ENCODE measurements at regions not wholly inside any gene's neighbourhood (a gene's known extent, or its start where the extent isn't known, plus 50 kb on each side); places are given as distances from the start of the nearest gene placed in this dataset.

DNA sequence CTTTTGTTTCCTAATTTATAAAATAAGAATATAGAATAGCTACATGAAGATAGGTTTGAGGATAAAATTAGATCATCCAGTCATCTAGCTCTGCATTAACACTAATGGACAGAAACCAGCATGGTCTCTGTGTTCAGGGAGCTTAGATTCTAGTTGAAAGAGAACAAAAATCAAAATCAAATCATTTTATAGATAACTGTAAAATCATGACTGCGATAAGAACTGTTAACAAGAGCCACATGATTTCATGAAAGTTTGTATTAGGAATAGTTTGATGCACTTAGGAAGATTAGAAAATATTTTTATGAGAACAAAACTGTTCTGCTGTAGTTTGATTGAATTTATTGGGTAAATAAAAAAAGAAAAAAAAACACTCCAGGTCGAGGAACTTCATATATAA lies 1074.7 kb downstream of the MAT2B start:
- no peak overlapping the region for H3K27ac Mint-ChIP-seq
- no peaks in the 10 kb centered on the region for H3K36me3 Mint-ChIP-seq
- DNase-seq (ENCODE audit: low spot score) (no peak), ATAC-seq (no peak)
- CTCF ChIA-PET, result no interaction called here
- no peaks in the 10 kb centered on the region for H3K4me1 Mint-ChIP-seq
- H3K4me3 Mint-ChIP-seq, result no peak overlapping the region
- TF ChIP-seq, protein P1, sequence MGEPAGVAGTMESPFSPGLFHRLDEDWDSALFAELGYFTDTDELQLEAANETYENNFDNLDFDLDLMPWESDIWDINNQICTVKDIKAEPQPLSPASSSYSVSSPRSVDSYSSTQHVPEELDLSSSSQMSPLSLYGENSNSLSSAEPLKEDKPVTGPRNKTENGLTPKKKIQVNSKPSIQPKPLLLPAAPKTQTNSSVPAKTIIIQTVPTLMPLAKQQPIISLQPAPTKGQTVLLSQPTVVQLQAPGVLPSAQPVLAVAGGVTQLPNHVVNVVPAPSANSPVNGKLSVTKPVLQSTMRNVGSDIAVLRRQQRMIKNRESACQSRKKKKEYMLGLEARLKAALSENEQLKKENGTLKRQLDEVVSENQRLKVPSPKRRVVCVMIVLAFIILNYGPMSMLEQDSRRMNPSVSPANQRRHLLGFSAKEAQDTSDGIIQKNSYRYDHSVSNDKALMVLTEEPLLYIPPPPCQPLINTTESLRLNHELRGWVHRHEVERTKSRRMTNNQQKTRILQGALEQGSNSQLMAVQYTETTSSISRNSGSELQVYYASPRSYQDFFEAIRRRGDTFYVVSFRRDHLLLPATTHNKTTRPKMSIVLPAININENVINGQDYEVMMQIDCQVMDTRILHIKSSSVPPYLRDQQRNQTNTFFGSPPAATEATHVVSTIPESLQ (CRISPR knock-in tag; IDR thresholded peaks at IDR 0.05), result no peak
- TF ChIP-seq, protein P2, sequence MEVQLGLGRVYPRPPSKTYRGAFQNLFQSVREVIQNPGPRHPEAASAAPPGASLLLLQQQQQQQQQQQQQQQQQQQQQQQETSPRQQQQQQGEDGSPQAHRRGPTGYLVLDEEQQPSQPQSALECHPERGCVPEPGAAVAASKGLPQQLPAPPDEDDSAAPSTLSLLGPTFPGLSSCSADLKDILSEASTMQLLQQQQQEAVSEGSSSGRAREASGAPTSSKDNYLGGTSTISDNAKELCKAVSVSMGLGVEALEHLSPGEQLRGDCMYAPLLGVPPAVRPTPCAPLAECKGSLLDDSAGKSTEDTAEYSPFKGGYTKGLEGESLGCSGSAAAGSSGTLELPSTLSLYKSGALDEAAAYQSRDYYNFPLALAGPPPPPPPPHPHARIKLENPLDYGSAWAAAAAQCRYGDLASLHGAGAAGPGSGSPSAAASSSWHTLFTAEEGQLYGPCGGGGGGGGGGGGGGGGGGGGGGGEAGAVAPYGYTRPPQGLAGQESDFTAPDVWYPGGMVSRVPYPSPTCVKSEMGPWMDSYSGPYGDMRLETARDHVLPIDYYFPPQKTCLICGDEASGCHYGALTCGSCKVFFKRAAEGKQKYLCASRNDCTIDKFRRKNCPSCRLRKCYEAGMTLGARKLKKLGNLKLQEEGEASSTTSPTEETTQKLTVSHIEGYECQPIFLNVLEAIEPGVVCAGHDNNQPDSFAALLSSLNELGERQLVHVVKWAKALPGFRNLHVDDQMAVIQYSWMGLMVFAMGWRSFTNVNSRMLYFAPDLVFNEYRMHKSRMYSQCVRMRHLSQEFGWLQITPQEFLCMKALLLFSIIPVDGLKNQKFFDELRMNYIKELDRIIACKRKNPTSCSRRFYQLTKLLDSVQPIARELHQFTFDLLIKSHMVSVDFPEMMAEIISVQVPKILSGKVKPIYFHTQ (CRISPR knock-in tag; IDR thresholded peaks at IDR 0.05), result no peak
- TF ChIP-seq, protein P3, sequence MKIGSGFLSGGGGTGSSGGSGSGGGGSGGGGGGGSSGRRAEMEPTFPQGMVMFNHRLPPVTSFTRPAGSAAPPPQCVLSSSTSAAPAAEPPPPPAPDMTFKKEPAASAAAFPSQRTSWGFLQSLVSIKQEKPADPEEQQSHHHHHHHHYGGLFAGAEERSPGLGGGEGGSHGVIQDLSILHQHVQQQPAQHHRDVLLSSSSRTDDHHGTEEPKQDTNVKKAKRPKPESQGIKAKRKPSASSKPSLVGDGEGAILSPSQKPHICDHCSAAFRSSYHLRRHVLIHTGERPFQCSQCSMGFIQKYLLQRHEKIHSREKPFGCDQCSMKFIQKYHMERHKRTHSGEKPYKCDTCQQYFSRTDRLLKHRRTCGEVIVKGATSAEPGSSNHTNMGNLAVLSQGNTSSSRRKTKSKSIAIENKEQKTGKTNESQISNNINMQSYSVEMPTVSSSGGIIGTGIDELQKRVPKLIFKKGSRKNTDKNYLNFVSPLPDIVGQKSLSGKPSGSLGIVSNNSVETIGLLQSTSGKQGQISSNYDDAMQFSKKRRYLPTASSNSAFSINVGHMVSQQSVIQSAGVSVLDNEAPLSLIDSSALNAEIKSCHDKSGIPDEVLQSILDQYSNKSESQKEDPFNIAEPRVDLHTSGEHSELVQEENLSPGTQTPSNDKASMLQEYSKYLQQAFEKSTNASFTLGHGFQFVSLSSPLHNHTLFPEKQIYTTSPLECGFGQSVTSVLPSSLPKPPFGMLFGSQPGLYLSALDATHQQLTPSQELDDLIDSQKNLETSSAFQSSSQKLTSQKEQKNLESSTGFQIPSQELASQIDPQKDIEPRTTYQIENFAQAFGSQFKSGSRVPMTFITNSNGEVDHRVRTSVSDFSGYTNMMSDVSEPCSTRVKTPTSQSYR (CRISPR knock-in tag; IDR thresholded peaks at IDR 0.05), result no peak
- TF ChIP-seq NFYB (CRISPR knock-in tag; conservative IDR thresholded peaks at IDR 0.05; ENCODE audit: low read depth) (no peak), GRHL2 (CRISPR knock-in tag; IDR thresholded peaks at IDR 0.05; ENCODE audit: insufficient replicate concordance, severe bottlenecking) (no peak), NR2C2 (CRISPR knock-in tag; IDR thresholded peaks at IDR 0.05) (no peak), ZNF423 (CRISPR knock-in tag; IDR thresholded peaks at IDR 0.05) (no peak), SOX15 (CRISPR knock-in tag; IDR thresholded peaks at IDR 0.05) (no peak), CREB1 (CRISPR knock-in tag; IDR thresholded peaks at IDR 0.05) (no peak), ZNF219 (CRISPR knock-in tag; IDR thresholded peaks at IDR 0.05; ENCODE audit: borderline replicate concordance) (no peak)
- TF ChIP-seq, protein P4, sequence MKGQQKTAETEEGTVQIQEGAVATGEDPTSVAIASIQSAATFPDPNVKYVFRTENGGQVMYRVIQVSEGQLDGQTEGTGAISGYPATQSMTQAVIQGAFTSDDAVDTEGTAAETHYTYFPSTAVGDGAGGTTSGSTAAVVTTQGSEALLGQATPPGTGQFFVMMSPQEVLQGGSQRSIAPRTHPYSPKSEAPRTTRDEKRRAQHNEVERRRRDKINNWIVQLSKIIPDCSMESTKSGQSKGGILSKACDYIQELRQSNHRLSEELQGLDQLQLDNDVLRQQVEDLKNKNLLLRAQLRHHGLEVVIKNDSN (CRISPR knock-in tag; IDR thresholded peaks at IDR 0.05), result no peak
- TF ChIP-seq, protein P5, sequence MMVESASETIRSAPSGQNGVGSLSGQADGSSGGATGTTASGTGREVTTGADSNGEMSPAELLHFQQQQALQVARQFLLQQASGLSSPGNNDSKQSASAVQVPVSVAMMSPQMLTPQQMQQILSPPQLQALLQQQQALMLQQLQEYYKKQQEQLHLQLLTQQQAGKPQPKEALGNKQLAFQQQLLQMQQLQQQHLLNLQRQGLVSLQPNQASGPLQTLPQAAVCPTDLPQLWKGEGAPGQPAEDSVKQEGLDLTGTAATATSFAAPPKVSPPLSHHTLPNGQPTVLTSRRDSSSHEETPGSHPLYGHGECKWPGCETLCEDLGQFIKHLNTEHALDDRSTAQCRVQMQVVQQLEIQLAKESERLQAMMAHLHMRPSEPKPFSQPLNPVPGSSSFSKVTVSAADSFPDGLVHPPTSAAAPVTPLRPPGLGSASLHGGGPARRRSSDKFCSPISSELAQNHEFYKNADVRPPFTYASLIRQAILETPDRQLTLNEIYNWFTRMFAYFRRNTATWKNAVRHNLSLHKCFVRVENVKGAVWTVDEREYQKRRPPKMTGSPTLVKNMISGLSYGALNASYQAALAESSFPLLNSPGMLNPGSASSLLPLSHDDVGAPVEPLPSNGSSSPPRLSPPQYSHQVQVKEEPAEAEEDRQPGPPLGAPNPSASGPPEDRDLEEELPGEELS (CRISPR knock-in tag; IDR thresholded peaks at IDR 0.05), result no peak
- TF ChIP-seq, protein P6, sequence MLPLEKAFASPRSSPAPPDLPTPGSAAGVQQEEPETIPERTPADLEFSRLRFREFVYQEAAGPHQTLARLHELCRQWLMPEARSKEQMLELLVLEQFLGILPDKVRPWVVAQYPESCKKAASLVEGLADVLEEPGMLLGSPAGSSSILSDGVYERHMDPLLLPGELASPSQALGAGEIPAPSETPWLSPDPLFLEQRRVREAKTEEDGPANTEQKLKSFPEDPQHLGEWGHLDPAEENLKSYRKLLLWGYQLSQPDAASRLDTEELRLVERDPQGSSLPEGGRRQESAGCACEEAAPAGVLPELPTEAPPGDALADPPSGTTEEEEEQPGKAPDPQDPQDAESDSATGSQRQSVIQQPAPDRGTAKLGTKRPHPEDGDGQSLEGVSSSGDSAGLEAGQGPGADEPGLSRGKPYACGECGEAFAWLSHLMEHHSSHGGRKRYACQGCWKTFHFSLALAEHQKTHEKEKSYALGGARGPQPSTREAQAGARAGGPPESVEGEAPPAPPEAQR (CRISPR knock-in tag; IDR thresholded peaks at IDR 0.05), result no peak
- TF ChIP-seq, protein P7, sequence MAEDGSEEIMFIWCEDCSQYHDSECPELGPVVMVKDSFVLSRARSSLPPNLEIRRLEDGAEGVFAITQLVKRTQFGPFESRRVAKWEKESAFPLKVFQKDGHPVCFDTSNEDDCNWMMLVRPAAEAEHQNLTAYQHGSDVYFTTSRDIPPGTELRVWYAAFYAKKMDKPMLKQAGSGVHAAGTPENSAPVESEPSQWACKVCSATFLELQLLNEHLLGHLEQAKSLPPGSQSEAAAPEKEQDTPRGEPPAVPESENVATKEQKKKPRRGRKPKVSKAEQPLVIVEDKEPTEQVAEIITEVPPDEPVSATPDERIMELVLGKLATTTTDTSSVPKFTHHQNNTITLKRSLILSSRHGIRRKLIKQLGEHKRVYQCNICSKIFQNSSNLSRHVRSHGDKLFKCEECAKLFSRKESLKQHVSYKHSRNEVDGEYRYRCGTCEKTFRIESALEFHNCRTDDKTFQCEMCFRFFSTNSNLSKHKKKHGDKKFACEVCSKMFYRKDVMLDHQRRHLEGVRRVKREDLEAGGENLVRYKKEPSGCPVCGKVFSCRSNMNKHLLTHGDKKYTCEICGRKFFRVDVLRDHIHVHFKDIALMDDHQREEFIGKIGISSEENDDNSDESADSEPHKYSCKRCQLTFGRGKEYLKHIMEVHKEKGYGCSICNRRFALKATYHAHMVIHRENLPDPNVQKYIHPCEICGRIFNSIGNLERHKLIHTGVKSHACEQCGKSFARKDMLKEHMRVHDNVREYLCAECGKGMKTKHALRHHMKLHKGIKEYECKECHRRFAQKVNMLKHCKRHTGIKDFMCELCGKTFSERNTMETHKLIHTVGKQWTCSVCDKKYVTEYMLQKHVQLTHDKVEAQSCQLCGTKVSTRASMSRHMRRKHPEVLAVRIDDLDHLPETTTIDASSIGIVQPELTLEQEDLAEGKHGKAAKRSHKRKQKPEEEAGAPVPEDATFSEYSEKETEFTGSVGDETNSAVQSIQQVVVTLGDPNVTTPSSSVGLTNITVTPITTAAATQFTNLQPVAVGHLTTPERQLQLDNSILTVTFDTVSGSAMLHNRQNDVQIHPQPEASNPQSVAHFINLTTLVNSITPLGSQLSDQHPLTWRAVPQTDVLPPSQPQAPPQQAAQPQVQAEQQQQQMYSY (CRISPR knock-in tag; IDR thresholded peaks at IDR 0.05), result no peak
- TF ChIP-seq, protein P8, sequence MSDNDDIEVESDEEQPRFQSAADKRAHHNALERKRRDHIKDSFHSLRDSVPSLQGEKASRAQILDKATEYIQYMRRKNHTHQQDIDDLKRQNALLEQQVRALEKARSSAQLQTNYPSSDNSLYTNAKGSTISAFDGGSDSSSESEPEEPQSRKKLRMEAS (CRISPR knock-in tag; IDR thresholded peaks at IDR 0.05), result no peak
- TF ChIP-seq, protein P9, sequence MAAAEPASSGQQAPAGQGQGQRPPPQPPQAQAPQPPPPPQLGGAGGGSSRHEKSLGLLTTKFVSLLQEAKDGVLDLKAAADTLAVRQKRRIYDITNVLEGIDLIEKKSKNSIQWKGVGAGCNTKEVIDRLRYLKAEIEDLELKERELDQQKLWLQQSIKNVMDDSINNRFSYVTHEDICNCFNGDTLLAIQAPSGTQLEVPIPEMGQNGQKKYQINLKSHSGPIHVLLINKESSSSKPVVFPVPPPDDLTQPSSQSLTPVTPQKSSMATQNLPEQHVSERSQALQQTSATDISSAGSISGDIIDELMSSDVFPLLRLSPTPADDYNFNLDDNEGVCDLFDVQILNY (CRISPR knock-in tag; IDR thresholded peaks at IDR 0.05), result no peak
- H3K27me3 Mint-ChIP-seq (ENCODE audit: low read depth), result no peaks in the 10 kb centered on the region
- POLR2A ChIA-PET, result no interaction called here
- no peaks in the 10 kb centered on the region for H3K9me3 Mint-ChIP-seq
